T-cell (primary cell): ENCODE measurements at regions not wholly inside any gene's neighbourhood (a gene's known extent, or its start where the extent isn't known, plus 50 kb on each side); places are given as distances from the start of the nearest gene placed in this dataset.
"Not testable (repeated sequence)": the region's sequence is repeated elsewhere in the genome, so short reads cannot be mapped to it uniquely, and the experiment has no call there.

ENCODE experiments used
- ATAC-seq, 4 experiments: fragments of 200-7000 bp in 3 of 4; fragments of 150-1000 bp in 1 of 4; cut with Tn5 transposase; replicated peaks in 1 of 4; 1 replicate in 3 of 4; 2 replicates in 1 of 4; pipeline ENCODE4 v1.10.0; 2021; ENCODE audit warnings: moderate library complexity in 3 of 4, mild to moderate bottlenecking in 2 of 4, moderate number of reproducible peaks in 1 of 4
- CTCF ChIA-PET, 2 donors: fragments of 300-600 bp; sonication (Branson Sonifier 250); formaldehyde crosslinking; loops; one replicate each; lab custom pipeline; 2022; ENCODE audit warnings: antibody characterized with exemption in 2 of 2; lab: Charles Lee
- POLR2A ChIA-PET, 2 donors: fragments of 300-600 bp; sonication (Branson Sonifier 250); formaldehyde crosslinking; loops; one replicate each; lab custom pipeline; 2022; ENCODE audit warnings: antibody characterized with exemption in 2 of 2; lab: Charles Lee
- DNase-seq, 35 experiments: peaks; one replicate each; pipeline versions ENCODE4 v3.0.0 to v3.0.0-alpha.2; 2013 to 2023
- H3K27ac ChIP-seq: one replicate; pipeline ENCODE4 v1.5.1; 2013; ENCODE audit warnings: low read length
- H3K27me3 ChIP-seq, 2 experiments: replicated peaks in 1 of 2; 1 replicate in 1 of 2; 2 replicates in 1 of 2; pipeline versions ENCODE4 v1.6.1 to v1.7.0; 2013; ENCODE audit warnings: low read length in 1 of 2, mixed read lengths in 1 of 2; ENCODE audit not compliant: control insufficient read depth in 2 of 2, insufficient read depth in 2 of 2; ENCODE audit errors: extremely low read depth in 1 of 2
- H3K36me3 ChIP-seq, 2 donors: 1 replicate in 1 of 2; 2 replicates in 1 of 2; pipeline versions ENCODE4 v1.6.1 to v1.7.0; 2013; ENCODE audit warnings: low read length in 1 of 2; ENCODE audit not compliant: control insufficient read depth in 2 of 2, insufficient read depth in 1 of 2; ENCODE audit errors: extremely low read depth in 1 of 2
- H3K4me1 ChIP-seq, 2 experiments: 1 replicate in 1 of 2; 2 replicates in 1 of 2; pipeline versions ENCODE4 v1.6.1 to v1.7.0; 2013; ENCODE audit warnings: low read length in 2 of 2, mixed read lengths in 1 of 2; ENCODE audit not compliant: insufficient read depth in 2 of 2, control insufficient read depth in 1 of 2; ENCODE audit errors: extremely low read depth in 1 of 2
- H3K4me3 ChIP-seq, 2 donors: 1 replicate in 1 of 2; 2 replicates in 1 of 2; pipeline versions ENCODE4 v1.5.1 to v1.7.0; 2013; ENCODE audit warnings: mild to moderate bottlenecking in 2 of 2, low read length in 1 of 2, moderate library complexity in 1 of 2; ENCODE audit not compliant: control insufficient read depth in 1 of 2; ENCODE audit errors: extremely low read depth in 1 of 2
- H3K9me3 ChIP-seq: 2 replicates; pipeline ENCODE4 v1.7.0; 2013
- H3K27ac Mint-ChIP-seq, 2 donors: one replicate each; pipeline ENCODE4 v1.8.0; 2020 to 2021; ENCODE audit warnings: mild to moderate bottlenecking in 2 of 2, mixed read lengths in 2 of 2
- H3K27me3 Mint-ChIP-seq, 2 donors: one replicate each; pipeline ENCODE4 v1.8.0; 2021 to 2022; ENCODE audit warnings: mixed read lengths in 2 of 2
- H3K36me3 Mint-ChIP-seq: one replicate; pipeline ENCODE4 v1.8.0; 2021; ENCODE audit warnings: mixed read lengths
- H3K4me1 Mint-ChIP-seq, 3 donors: one replicate each; pipeline ENCODE4 v1.8.0; 2020 to 2022; ENCODE audit warnings: mixed read lengths in 3 of 3, mild to moderate bottlenecking in 1 of 3
- H3K4me3 Mint-ChIP-seq, 3 donors: one replicate each; pipeline ENCODE4 v1.8.0; 2020 to 2022; ENCODE audit warnings: mild to moderate bottlenecking in 3 of 3, mixed read lengths in 3 of 3, moderate library complexity in 3 of 3
- H3K9me3 Mint-ChIP-seq, 3 donors: one replicate each; pipeline ENCODE4 v1.8.0; 2020 to 2022; ENCODE audit warnings: mixed read lengths in 3 of 3
- WGBS: methylation state at CpG from one replicate; pipeline ENCODE4 v1.1.5; 2013; ENCODE audit warnings: missing lambda C conversion rate; ENCODE audit not compliant: insufficient coverage; 5-methylcytosine and 5-hydroxymethylcytosine counted together

- Mint-ChIP-seq H3K4me3 (no peak overlapping the region), H3K36me3 (no peaks in the 10 kb centered on the region), H3K27me3 (peaks cover 7% of the 10 kb centered on the region in 2 donors), H3K9me3 (no peaks in the 10 kb centered on the region), H3K4me1 (no peaks in the 10 kb centered on the region), H3K27ac (no peak overlapping the region)
- ATAC-seq (no peak), DNase-seq (no peak)
- Histone ChIP-seq H3K36me3 (no peaks in the 10 kb centered on the region), H3K27me3 (peaks cover 0 to 8% of the 10 kb centered on the region in 2 experiments), H3K9me3 (no peaks in the 10 kb centered on the region), H3K27ac (no peak overlapping the region), H3K4me3 (no peak overlapping the region), H3K4me1 (no peaks in the 10 kb centered on the region)
- ChIA-PET POLR2A (no interaction called here), CTCF (no interaction called here)
- WGBS = 64% methylated on average over 15 of the region's 17 CpGs
These were observed 244.8 kb upstream of the TCERG1L start for GRCh38 chr10:131556061-131556896.

- Mint-ChIP-seq H3K27ac (no peak overlapping the region), H3K4me1 (no peaks in the 10 kb centered on the region), H3K4me3 (no peak overlapping the region), H3K9me3 (no peaks in the 10 kb centered on the region), H3K36me3 (no peaks in the 10 kb centered on the region), H3K27me3 (peaks cover 11% of the 10 kb centered on the region in 2 donors)
- Histone ChIP-seq H3K27me3 (peaks cover 0 to 8% of the 10 kb centered on the region in 2 experiments), H3K36me3 (no peaks in the 10 kb centered on the region), H3K9me3 (no peaks in the 10 kb centered on the region), H3K4me1 (no peaks in the 10 kb centered on the region), H3K4me3 (no peak overlapping the region), H3K27ac (no peak overlapping the region)
- no peak for DNase-seq
- ChIA-PET CTCF (no interaction called here), POLR2A (no interaction called here)
- no peak for ATAC-seq
- 90% methylated on average over 3 of the region's 12 CpGs for WGBS
These were observed 245.5 kb upstream of the TCERG1L start for GRCh38 chr10:131556897-131557495.

GRCh38 chr10:131557956-131558355 lies 246.4 kb upstream of the TCERG1L start:
- DNase-seq, H3K4me1 Mint-ChIP-seq, POLR2A ChIA-PET, H3K27me3 ChIP-seq, H3K27ac Mint-ChIP-seq, H3K27ac ChIP-seq, H3K9me3 Mint-ChIP-seq, H3K4me1 ChIP-seq, H3K4me3 Mint-ChIP-seq, ATAC-seq, H3K4me3 ChIP-seq, H3K9me3 ChIP-seq, H3K36me3 Mint-ChIP-seq, H3K36me3 ChIP-seq, CTCF ChIA-PET: not testable (repeated sequence)
- H3K27me3 Mint-ChIP-seq = peaks cover 11 to 14% of the 10 kb centered on the region in 2 donors
- 90% methylated on average over 2 of the region's 9 CpGs for WGBS

- H3K4me1 ChIP-seq = no peaks in the 10 kb centered on the region
- no peaks in the 10 kb centered on the region for H3K9me3 ChIP-seq
- peaks cover 0 to 3% (median 0%) of the 10 kb centered on the region in 3 donors for H3K9me3 Mint-ChIP-seq
- no peak overlapping the region for H3K4me3 Mint-ChIP-seq
- DNase-seq = no peak
- H3K4me1 Mint-ChIP-seq = no peaks in the 10 kb centered on the region
- H3K27me3 ChIP-seq = peaks cover 0 to 10% of the 10 kb centered on the region in 2 experiments
- no peak overlapping the region for H3K4me3 ChIP-seq
- CTCF ChIA-PET = interaction anchor here in 1 of 2 donors (0.6 kb wide), 1 partner anchor 943 kb away, joined by 3 read pairs; no protein-coding TSS in a partner anchor
- POLR2A ChIA-PET = no interaction called here
- H3K36me3 Mint-ChIP-seq = no peaks in the 10 kb centered on the region
- no peak overlapping the region for H3K27ac ChIP-seq
- no peaks in the 10 kb centered on the region for H3K36me3 ChIP-seq
- peaks cover 11 to 14% of the 10 kb centered on the region in 2 donors for H3K27me3 Mint-ChIP-seq
- no peak overlapping the region for H3K27ac Mint-ChIP-seq
- ATAC-seq = no peak
- 89% methylated on average over 11 of the region's 15 CpGs for WGBS
These were observed 248.0 kb upstream of the TCERG1L start for GRCh38 chr10:131559450-131559911.

GRCh38 chr10:131560166-131560565 lies 248.6 kb upstream of the TCERG1L start:
- DNase-seq = no peak
- Mint-ChIP-seq H3K36me3 (no peaks in the 10 kb centered on the region), H3K9me3 (peaks cover 6 to 7% (median 6%) of the 10 kb centered on the region in 3 donors), H3K27me3 (peaks cover 11 to 14% of the 10 kb centered on the region in 2 donors), H3K4me1 (no peaks in the 10 kb centered on the region), H3K4me3 (no peak overlapping the region), H3K27ac (no peak overlapping the region)
- H3K27me3 ChIP-seq = peaks cover 0 to 10% of the 10 kb centered on the region in 2 experiments
- CTCF ChIA-PET = no interaction called here
- no peaks in the 10 kb centered on the region for H3K9me3 ChIP-seq
- no peak for ATAC-seq
- H3K4me1 ChIP-seq = no peaks in the 10 kb centered on the region
- no peak overlapping the region for H3K27ac ChIP-seq
- H3K36me3 ChIP-seq = no peaks in the 10 kb centered on the region
- H3K4me3 ChIP-seq = no peak overlapping the region
- 61% methylated on average over 4 of the region's 8 CpGs for WGBS
- POLR2A ChIA-PET = no interaction called here

- ChIA-PET POLR2A (no interaction called here), CTCF (no interaction called here)
- Mint-ChIP-seq H3K9me3 (peaks cover 6 to 12% (median 7%) of the 10 kb centered on the region in 3 donors), H3K4me3 (no peak overlapping the region), H3K27ac (no peak overlapping the region), H3K36me3 (no peaks in the 10 kb centered on the region), H3K4me1 (no peaks in the 10 kb centered on the region), H3K27me3 (peaks cover 11 to 14% of the 10 kb centered on the region in 2 donors)
- Histone ChIP-seq H3K4me1 (no peaks in the 10 kb centered on the region), H3K27me3 (peaks cover 0 to 8% of the 10 kb centered on the region in 2 experiments), H3K36me3 (no peaks in the 10 kb centered on the region), H3K27ac (no peak overlapping the region), H3K9me3 (no peaks in the 10 kb centered on the region), H3K4me3 (no peak overlapping the region)
- WGBS = 83% methylated on average over 6 of the region's 15 CpGs
- DNase-seq = no peak
- ATAC-seq = no peak
These were observed 249.3 kb upstream of the TCERG1L start for GRCh38 chr10:131560706-131561355.
